ENCODE measurements at regions not wholly inside any gene's neighbourhood (a gene's known extent, or its start where the extent isn't known, plus 50 kb on each side); places are given as distances from the start of the nearest gene placed in this dataset.

- no peaks in the 10 kb centered on the region for H3K36me3 ChIP-seq (ENCODE audit: insufficient read depth, low read length)
- no peak overlapping the region for H3K4me3 ChIP-seq (ENCODE audit: low read length)
- no peaks in the 10 kb centered on the region for H4K20me1 ChIP-seq (ENCODE audit: insufficient read depth)
- no peaks in the 10 kb centered on the region for H3K9me2 ChIP-seq (ENCODE audit: insufficient read depth, low read length)
- H3F3A ChIP-seq (ENCODE audit: insufficient read depth, low read length, poor library complexity, severe bottlenecking) = no peaks in the 10 kb centered on the region
- H3K79me2 ChIP-seq (replicated peaks; ENCODE audit: insufficient read depth, low read length) = no peaks in the 10 kb centered on the region
- no peak overlapping the region for H2AFZ ChIP-seq (ENCODE audit: low read depth, low read length)
- no peak overlapping the region for H3K4me2 ChIP-seq (ENCODE audit: low read length)
- TF ChIP-seq MXI1 (conservative IDR thresholded peaks at IDR 0.05; ENCODE audit: poor library complexity, severe bottlenecking) (no peak), EP300 (conservative IDR thresholded peaks at IDR 0.05; ENCODE audit: poor library complexity, severe bottlenecking) (no peak), EZH2 (IDR thresholded peaks at IDR 0.05; ENCODE audit: borderline replicate concordance, insufficient read depth, low read length, poor library complexity, severe bottlenecking) (no peak), RAD21 (conservative IDR thresholded peaks at IDR 0.05) (no peak), REST (IDR thresholded peaks at IDR 0.05; ENCODE audit: borderline replicate concordance) (no peak), CTCF (IDR thresholded peaks at IDR 0.05; ENCODE audit: poor library complexity, severe bottlenecking) (no peak), SMC3 (conservative IDR thresholded peaks at IDR 0.05; ENCODE audit: poor library complexity) (no peak), TAF1 (IDR thresholded peaks at IDR 0.05; ENCODE audit: low read depth) (no peak), POLR2AphosphoS5 (IDR thresholded peaks at IDR 0.05) (no peak)
- H3K9ac ChIP-seq (ENCODE audit: low read length) = no peak overlapping the region
- H3K27me3 ChIP-seq (ENCODE audit: insufficient read depth, low read depth, low read length) = no peaks in the 10 kb centered on the region
- no peak overlapping the region for H3K27ac ChIP-seq (ENCODE audit: low read length)
- H3K9me3 ChIP-seq (ENCODE audit: low read length) = no peaks in the 10 kb centered on the region
Measured at GRCh38 chr3:148494451-148494850, 203.3 kb upstream of the AGTR1 start.

- Histone ChIP-seq H3K4me3 (ENCODE audit: low read length) (no peak overlapping the region), H3K27me3 (ENCODE audit: insufficient read depth, low read depth, low read length) (no peaks in the 10 kb centered on the region), H3K9me2 (ENCODE audit: insufficient read depth, low read length) (no peaks in the 10 kb centered on the region), H3K9ac (ENCODE audit: low read length) (no peak overlapping the region), H3F3A (ENCODE audit: insufficient read depth, low read length, poor library complexity, severe bottlenecking) (no peaks in the 10 kb centered on the region), H3K36me3 (ENCODE audit: insufficient read depth, low read length) (no peaks in the 10 kb centered on the region), H3K79me2 (replicated peaks; ENCODE audit: insufficient read depth, low read length) (no peaks in the 10 kb centered on the region), H3K27ac (ENCODE audit: low read length) (no peak overlapping the region), H4K20me1 (ENCODE audit: insufficient read depth) (no peaks in the 10 kb centered on the region), H3K9me3 (ENCODE audit: low read length) (no peaks in the 10 kb centered on the region), H3K4me2 (ENCODE audit: low read length) (no peak overlapping the region), H2AFZ (ENCODE audit: low read depth, low read length) (no peak overlapping the region)
- peak; percentile 36 for TF ChIP-seq POLR2AphosphoS5 (IDR thresholded peaks at IDR 0.05)
- no peak for TF ChIP-seq MXI1 (conservative IDR thresholded peaks at IDR 0.05; ENCODE audit: poor library complexity, severe bottlenecking)
- TF ChIP-seq CTCF (IDR thresholded peaks at IDR 0.05; ENCODE audit: poor library complexity, severe bottlenecking) = no peak
- no peak for TF ChIP-seq SMC3 (conservative IDR thresholded peaks at IDR 0.05; ENCODE audit: poor library complexity)
- TF ChIP-seq EZH2 (IDR thresholded peaks at IDR 0.05; ENCODE audit: borderline replicate concordance, insufficient read depth, low read length, poor library complexity, severe bottlenecking) = no peak
Measured at GRCh38 chr3:148500881-148501280, 196.8 kb upstream of the AGTR1 start.
